Endothelial cell (in vitro differentiated cells): ENCODE measurements at regions not wholly inside any gene's neighbourhood (a gene's known extent, or its start where the extent isn't known, plus 50 kb on each side); places are given as distances from the start of the nearest gene placed in this dataset.

Source experiments
- DNase-seq: peaks from one replicate; pipeline ENCODE4 v3.0.0; 2021; ENCODE audit warnings: low spot score
- H3K27ac Mint-ChIP-seq: one replicate; pipeline ENCODE4 v1.8.0; 2021; ENCODE audit warnings: mixed read lengths, inconsistent platforms; ENCODE audit not compliant: unreplicated experiment
- H3K27me3 Mint-ChIP-seq: one replicate; pipeline ENCODE4 v1.8.0; 2021; ENCODE audit warnings: mild to moderate bottlenecking, moderate library complexity, mixed read lengths, inconsistent platforms; ENCODE audit not compliant: unreplicated experiment
- H3K36me3 Mint-ChIP-seq: one replicate; pipeline ENCODE4 v1.8.0; 2021; ENCODE audit warnings: mild to moderate bottlenecking, low read depth, mixed read lengths, inconsistent platforms; ENCODE audit not compliant: unreplicated experiment
- H3K4me1 Mint-ChIP-seq: one replicate; pipeline ENCODE4 v1.8.0; 2021; ENCODE audit warnings: mild to moderate bottlenecking, mixed read lengths, inconsistent platforms; ENCODE audit not compliant: unreplicated experiment
- H3K4me3 Mint-ChIP-seq: one replicate; pipeline ENCODE4 v1.8.0; 2021; ENCODE audit warnings: mild to moderate bottlenecking, mixed read lengths, inconsistent platforms; ENCODE audit not compliant: unreplicated experiment
- H3K9me3 Mint-ChIP-seq: one replicate; pipeline ENCODE4 v1.8.0; 2021; ENCODE audit warnings: mixed read lengths, inconsistent platforms; ENCODE audit not compliant: unreplicated experiment
- TF ChIP-seq, protein P1 (sequence below): fragments of 200-600 bp; sonication (generic); IDR thresholded peaks from one replicate; pipeline ENCODE4 v1.5.0; 2021; ENCODE audit warnings: antibody characterized with exemption; ENCODE audit not compliant: unreplicated experiment

DNA sequence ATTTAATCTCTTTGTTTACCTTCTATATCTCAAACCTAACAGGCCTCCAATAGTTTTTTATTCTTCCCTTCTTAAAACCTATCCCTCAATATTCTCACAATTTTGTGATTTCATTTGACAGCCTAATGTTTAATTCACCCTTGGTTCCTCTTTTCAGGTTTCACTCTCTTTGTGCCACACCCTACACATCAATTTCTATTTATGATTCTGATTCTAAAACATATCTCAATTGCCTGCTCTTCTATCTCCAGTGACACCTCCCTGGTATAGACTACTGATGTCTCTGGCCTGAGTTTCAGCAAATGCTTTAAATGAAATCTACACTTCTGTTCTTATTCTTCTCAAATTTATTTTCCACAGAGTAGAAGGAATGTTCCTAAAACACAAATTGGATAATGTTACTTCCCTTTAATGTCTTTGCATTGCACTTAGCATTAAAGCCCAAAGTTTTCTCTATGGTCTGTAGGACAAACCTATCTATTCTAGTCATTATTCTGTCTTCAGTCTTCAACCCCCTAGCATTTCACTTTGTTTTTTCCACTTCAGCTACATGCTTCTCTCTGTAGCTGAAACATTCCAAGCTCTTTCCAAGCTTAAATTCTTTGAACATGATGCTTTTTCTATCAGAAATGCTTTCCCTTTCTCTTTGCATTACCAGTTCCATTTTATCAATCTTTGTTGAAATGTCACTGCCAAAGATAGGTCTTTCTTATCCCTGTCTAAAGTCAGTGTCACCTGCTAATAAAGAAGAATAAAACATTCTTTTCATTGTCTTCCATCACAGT is 622.0 kb downstream of the CENPC start:
- no peak overlapping the region for H3K27ac Mint-ChIP-seq
- no peak for DNase-seq
- no peaks in the 10 kb centered on the region for H3K36me3 Mint-ChIP-seq
- H3K4me3 Mint-ChIP-seq = no peak overlapping the region
- H3K4me1 Mint-ChIP-seq = peaks cover 16% of the 10 kb centered on the region
- TF ChIP-seq, protein P1, sequence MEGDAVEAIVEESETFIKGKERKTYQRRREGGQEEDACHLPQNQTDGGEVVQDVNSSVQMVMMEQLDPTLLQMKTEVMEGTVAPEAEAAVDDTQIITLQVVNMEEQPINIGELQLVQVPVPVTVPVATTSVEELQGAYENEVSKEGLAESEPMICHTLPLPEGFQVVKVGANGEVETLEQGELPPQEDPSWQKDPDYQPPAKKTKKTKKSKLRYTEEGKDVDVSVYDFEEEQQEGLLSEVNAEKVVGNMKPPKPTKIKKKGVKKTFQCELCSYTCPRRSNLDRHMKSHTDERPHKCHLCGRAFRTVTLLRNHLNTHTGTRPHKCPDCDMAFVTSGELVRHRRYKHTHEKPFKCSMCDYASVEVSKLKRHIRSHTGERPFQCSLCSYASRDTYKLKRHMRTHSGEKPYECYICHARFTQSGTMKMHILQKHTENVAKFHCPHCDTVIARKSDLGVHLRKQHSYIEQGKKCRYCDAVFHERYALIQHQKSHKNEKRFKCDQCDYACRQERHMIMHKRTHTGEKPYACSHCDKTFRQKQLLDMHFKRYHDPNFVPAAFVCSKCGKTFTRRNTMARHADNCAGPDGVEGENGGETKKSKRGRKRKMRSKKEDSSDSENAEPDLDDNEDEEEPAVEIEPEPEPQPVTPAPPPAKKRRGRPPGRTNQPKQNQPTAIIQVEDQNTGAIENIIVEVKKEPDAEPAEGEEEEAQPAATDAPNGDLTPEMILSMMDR = no peak
- no peaks in the 10 kb centered on the region for H3K9me3 Mint-ChIP-seq
- H3K27me3 Mint-ChIP-seq = no peaks in the 10 kb centered on the region

- Mint-ChIP-seq H3K4me3 (no peak overlapping the region), H3K27me3 (no peaks in the 10 kb centered on the region), H3K9me3 (no peaks in the 10 kb centered on the region), H3K36me3 (no peaks in the 10 kb centered on the region), H3K4me1 (peaks cover 9% of the 10 kb centered on the region), H3K27ac (no peak overlapping the region)
- TF ChIP-seq, protein P1 = no peak
- DNase-seq = no peak
These were observed 623.9 kb downstream of the CENPC start for GRCh38 chr4:66921433-66921832.

- Mint-ChIP-seq H3K27ac (no peak overlapping the region), H3K27me3 (no peaks in the 10 kb centered on the region), H3K9me3 (no peaks in the 10 kb centered on the region), H3K4me3 (no peak overlapping the region), H3K36me3 (no peaks in the 10 kb centered on the region), H3K4me1 (peaks cover 9% of the 10 kb centered on the region)
- TF ChIP-seq, protein P1 = no peak
- no peak for DNase-seq
These were observed 624.8 kb downstream of the CENPC start for GRCh38 chr4:66920514-66920913.

DNA sequence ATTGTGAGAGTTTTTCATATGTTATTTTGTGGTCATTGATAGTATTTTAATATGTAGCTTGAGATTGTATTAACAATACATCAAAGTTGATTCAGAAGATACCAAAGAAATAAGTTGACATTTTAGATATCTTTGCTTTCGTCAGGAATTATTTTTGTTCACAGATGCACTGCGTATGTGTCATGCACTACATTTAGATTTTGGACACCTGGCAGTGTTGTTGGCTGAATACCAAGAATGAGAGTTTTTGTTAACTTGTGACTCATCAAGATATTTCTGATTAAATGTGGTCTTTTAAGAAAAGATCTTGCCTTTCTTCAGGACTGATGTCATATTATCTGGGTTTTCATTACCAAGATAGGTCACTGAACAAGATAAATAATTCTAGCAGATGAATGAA is 633.4 kb downstream of the CENPC start:
- Mint-ChIP-seq H3K36me3 (no peaks in the 10 kb centered on the region), H3K4me1 (no peaks in the 10 kb centered on the region), H3K4me3 (no peak overlapping the region), H3K9me3 (no peaks in the 10 kb centered on the region), H3K27me3 (peaks cover 1% of the 10 kb centered on the region), H3K27ac (no peak overlapping the region)
- TF ChIP-seq, protein P1 = no peak
- no peak for DNase-seq

GRCh38 chr4:66906314-66906713 is 639.0 kb downstream of the CENPC start:
- H3K4me3 Mint-ChIP-seq = no peak overlapping the region
- H3K9me3 Mint-ChIP-seq = no peaks in the 10 kb centered on the region
- H3K36me3 Mint-ChIP-seq = no peaks in the 10 kb centered on the region
- no peak overlapping the region for H3K27ac Mint-ChIP-seq
- no peak for DNase-seq
- H3K27me3 Mint-ChIP-seq = no peaks in the 10 kb centered on the region
- H3K4me1 Mint-ChIP-seq = no peaks in the 10 kb centered on the region
- TF ChIP-seq, protein P1 = no peak
